HEK293 (cell line): ENCODE measurements at regions not wholly inside any gene's neighbourhood (a gene's known extent, or its start where the extent isn't known, plus 50 kb on each side); places are given as distances from the start of the nearest gene placed in this dataset.

ENCODE experiments used
- CTCF ChIP-seq: fragments of 450-650 bp; formaldehyde crosslinking; IDR thresholded peaks from 2 replicates; pipeline ENCODE4 v1.5.1; 2016; ENCODE audit warnings: missing biosample characterization, missing genetic modification characterization
- PBX3 ChIP-seq: sonication (generic); formaldehyde crosslinking; IDR thresholded peaks from 2 replicates; pipeline ENCODE4 v1.8.1; 2022; ENCODE audit warnings: mild to moderate bottlenecking, moderate library complexity, missing genetic modification reagents
- REST ChIP-seq: fragments of 450-650 bp; formaldehyde crosslinking; IDR thresholded peaks from 2 replicates; pipeline ENCODE4 v1.5.1; 2016; ENCODE audit warnings: missing biosample characterization, missing genetic modification characterization
- ZBTB21 ChIP-seq: fragments of 450-650 bp; formaldehyde crosslinking; IDR thresholded peaks from 2 replicates; pipeline ENCODE4 v1.5.1; 2017; ENCODE audit warnings: missing biosample characterization, missing genetic modification characterization
- ZFP41 ChIP-seq: fragments of 450-650 bp; formaldehyde crosslinking; IDR thresholded peaks from 2 replicates; pipeline ENCODE4 v1.5.1; 2016; ENCODE audit warnings: missing biosample characterization, missing genetic modification characterization, borderline replicate concordance
- ZNF146 ChIP-seq: fragments of 450-650 bp; formaldehyde crosslinking; IDR thresholded peaks from 2 replicates; pipeline ENCODE4 v1.5.1; 2016; ENCODE audit warnings: missing biosample characterization, missing genetic modification characterization
- ZNF274 ChIP-seq, 2 experiments: fragments of 200-500 bp in 1 of 2; fragments of 450-650 bp in 1 of 2; sonication (Bioruptor generic) in 1 of 2; formaldehyde crosslinking in 1 of 2; IDR thresholded peaks; 2 replicates each; pipeline versions ENCODE4 v1.5.1 to v1.6.1; 2014 to 2016; ENCODE audit warnings: borderline replicate concordance in 1 of 2, inconsistent platforms in 1 of 2, low read length in 1 of 2, missing biosample characterization in 1 of 2, missing genetic modification characterization in 1 of 2
- ZNF354C ChIP-seq: fragments of 450-650 bp; formaldehyde crosslinking; IDR thresholded peaks from 2 replicates; pipeline ENCODE4 v1.5.1; 2016; ENCODE audit warnings: missing biosample characterization, missing genetic modification characterization, low read depth, borderline replicate concordance
- ZNF423 ChIP-seq: fragments of 450-650 bp; formaldehyde crosslinking; IDR thresholded peaks from 2 replicates; pipeline ENCODE4 v1.5.1; 2016; ENCODE audit warnings: missing biosample characterization, missing genetic modification characterization
- ZNF501 ChIP-seq: fragments of 450-650 bp; formaldehyde crosslinking; IDR thresholded peaks from 2 replicates; pipeline ENCODE4 v1.5.1; 2016; ENCODE audit warnings: missing biosample characterization, missing genetic modification characterization
- ZNF621 ChIP-seq: fragments of 450-650 bp; formaldehyde crosslinking; IDR thresholded peaks from 2 replicates; pipeline ENCODE4 v1.5.1; 2017; ENCODE audit warnings: missing biosample characterization, missing genetic modification characterization

- TF ChIP-seq REST (tag by site-specific recombination): no peak
- TF ChIP-seq ZBTB21 (tag by site-specific recombination): no peak
- TF ChIP-seq CTCF: no peak
- TF ChIP-seq ZNF423: no peak
- no peak for TF ChIP-seq ZNF146
- no peak for TF ChIP-seq ZNF354C (tag by site-specific recombination)
- TF ChIP-seq ZFP41: no peak
- TF ChIP-seq PBX3 (CRISPR knock-in tag): no peak
- no peak for TF ChIP-seq ZNF501 (tag by site-specific recombination)
- TF ChIP-seq ZNF621: no peak
- TF ChIP-seq ZNF274 (IDR thresholded peaks at IDR 0.05; ENCODE audit: low read length): no peak
- no peak for TF ChIP-seq ZNF274 (tag by site-specific recombination; IDR thresholded peaks at IDR 0.05; ENCODE audit: borderline replicate concordance)
Measured at GRCh38 chr5:147057051-147057450, 177.8 kb upstream of the STK32A start.
